Activated B cell treated with CpG ODN at 0.5 μM for 24 hours (primary cell): ENCODE measurements at regions not wholly inside any gene's neighbourhood (a gene's known extent, or its start where the extent isn't known, plus 50 kb on each side); places are given as distances from the start of the nearest gene placed in this dataset.

ENCODE experiments used
- ATAC-seq: fragments of 200-7000 bp; cut with Tn5 transposase; one replicate; pipeline ENCODE4 v1.10.0; 2021; ENCODE audit warnings: low read depth, mild to moderate bottlenecking, moderate library complexity
- CTCF ChIA-PET: fragments of 350-600 bp; sonication (Branson Sonifier 250); formaldehyde crosslinking; loops from one replicate; lab custom pipeline; 2021; ENCODE audit warnings: antibody characterized with exemption; lab: Charles Lee
- POLR2A ChIA-PET: fragments of 350-600 bp; sonication (Branson Sonifier 250); formaldehyde crosslinking; loops from one replicate; lab custom pipeline; 2021; ENCODE audit warnings: antibody characterized with exemption; lab: Charles Lee
- DNase-seq: peaks from one replicate; pipeline ENCODE4 v3.0.0; 2022
- H3K27ac Mint-ChIP-seq: one replicate; pipeline ENCODE4 v1.8.0; 2020; ENCODE audit warnings: mixed read lengths
- H3K27me3 Mint-ChIP-seq: one replicate; pipeline ENCODE4 v1.8.0; 2021; ENCODE audit warnings: mixed read lengths
- H3K36me3 Mint-ChIP-seq: one replicate; pipeline ENCODE4 v1.8.0; 2021; ENCODE audit warnings: low read depth, mixed read lengths
- H3K4me1 Mint-ChIP-seq: one replicate; pipeline ENCODE4 v1.8.0; 2021; ENCODE audit warnings: mixed read lengths
- H3K4me3 Mint-ChIP-seq: one replicate; pipeline ENCODE4 v1.8.0; 2020; ENCODE audit warnings: mild to moderate bottlenecking, mixed read lengths
- H3K9me3 Mint-ChIP-seq: one replicate; pipeline ENCODE4 v1.8.0; 2020; ENCODE audit warnings: mixed read lengths
- CTCF ChIP-seq: fragments of 200-600 bp; IDR thresholded peaks from one replicate; pipeline ENCODE4 v1.8.0; 2022; ENCODE audit warnings: antibody characterized with exemption, mild to moderate bottlenecking
- intact Hi-C: fragments of 100-400 bp; cut with micrococcal nuclease; formaldehyde crosslinking; loops from one replicate; pipeline ENCODE4 v1.15.1; 2024

GRCh38 chr1:118429856-118430255, 244.8 kb upstream of the SPAG17 start:
- intact Hi-C loops, result no loop called here
- Mint-ChIP-seq H3K4me1 (no peaks in the 10 kb centered on the region), H3K4me3 (no peak overlapping the region), H3K9me3 (peaks cover 2% of the 10 kb centered on the region), H3K36me3 (no peaks in the 10 kb centered on the region), H3K27me3 (no peaks in the 10 kb centered on the region), H3K27ac (no peak overlapping the region)
- DNase-seq, result no peak
- CTCF ChIA-PET, result no interaction called here
- POLR2A ChIA-PET, result interaction anchor here (0.6 kb wide), 1 partner anchor 71 kb away, joined by 3 read pairs; no protein-coding TSS in a partner anchor
- ATAC-seq, result no peak
- no peak for TF ChIP-seq CTCF

GRCh38 chr1:118421868-118422350, 236.9 kb upstream of the SPAG17 start:
- ChIA-PET POLR2A (no interaction called here), CTCF (no interaction called here)
- no peak for ATAC-seq
- no peaks in the 10 kb centered on the region for H3K9me3 Mint-ChIP-seq
- H3K36me3 Mint-ChIP-seq, result no peaks in the 10 kb centered on the region
- no peak overlapping the region for H3K27ac Mint-ChIP-seq
- no peak overlapping the region for H3K4me3 Mint-ChIP-seq
- intact Hi-C loops, result no loop called here
- no peak for DNase-seq
- H3K27me3 Mint-ChIP-seq, result no peaks in the 10 kb centered on the region
- H3K4me1 Mint-ChIP-seq, result no peaks in the 10 kb centered on the region
- no peak for TF ChIP-seq CTCF

DNA sequence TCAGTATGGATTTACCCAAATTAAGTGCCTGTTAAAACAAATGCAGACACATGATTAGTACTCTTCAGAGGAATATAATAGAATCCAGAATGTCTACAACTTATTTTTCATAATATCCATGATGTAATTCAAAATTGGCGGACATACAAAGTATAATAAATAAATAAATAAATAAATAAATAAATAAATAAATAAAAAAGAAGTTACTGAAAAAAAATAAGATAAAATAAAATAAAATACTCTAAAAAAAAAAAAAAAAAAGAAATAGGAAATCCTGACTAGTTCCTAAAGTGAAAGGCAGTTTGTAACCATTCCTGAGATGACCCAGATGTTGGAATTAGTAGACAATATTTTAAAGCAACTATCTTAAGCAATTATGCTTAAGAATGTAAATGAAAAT, 219.0 kb upstream of the SPAG17 start:
- Mint-ChIP-seq H3K36me3 (no peaks in the 10 kb centered on the region), H3K27ac (no peak overlapping the region), H3K4me3 (no peak overlapping the region), H3K9me3 (peaks cover 8% of the 10 kb centered on the region), H3K27me3 (no peaks in the 10 kb centered on the region), H3K4me1 (no peaks in the 10 kb centered on the region)
- ATAC-seq (no peak), DNase-seq (no peak)
- CTCF ChIA-PET, result no interaction called here
- POLR2A ChIA-PET, result no interaction called here
- no peak for TF ChIP-seq CTCF
- intact Hi-C loops, result no loop called here

DNA sequence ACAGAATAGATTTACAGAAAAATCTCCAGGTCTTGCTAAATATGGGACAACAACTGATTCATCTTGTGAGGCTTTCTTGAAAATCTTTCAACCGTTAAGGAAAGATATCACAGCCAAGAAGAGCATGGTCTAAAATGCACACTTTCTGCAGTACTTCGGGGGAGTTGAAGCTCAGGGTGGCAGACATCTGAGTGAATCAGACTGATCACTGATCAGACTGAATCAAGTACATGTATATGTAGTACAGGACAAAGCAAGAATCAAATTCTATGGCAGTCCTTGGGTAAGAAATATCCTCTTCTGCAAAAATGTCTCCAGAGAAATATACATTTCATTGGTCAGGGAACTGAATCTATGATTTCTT, 212.4 kb upstream of the SPAG17 start:
- DNase-seq (no peak), ATAC-seq (no peak)
- ChIA-PET CTCF (no interaction called here), POLR2A (no interaction called here)
- TF ChIP-seq CTCF, result no peak
- Mint-ChIP-seq H3K9me3 (no peaks in the 10 kb centered on the region), H3K4me1 (no peaks in the 10 kb centered on the region), H3K27ac (no peak overlapping the region), H3K36me3 (no peaks in the 10 kb centered on the region), H3K27me3 (no peaks in the 10 kb centered on the region), H3K4me3 (no peak overlapping the region)
- intact Hi-C loops, result no loop called here

DNA sequence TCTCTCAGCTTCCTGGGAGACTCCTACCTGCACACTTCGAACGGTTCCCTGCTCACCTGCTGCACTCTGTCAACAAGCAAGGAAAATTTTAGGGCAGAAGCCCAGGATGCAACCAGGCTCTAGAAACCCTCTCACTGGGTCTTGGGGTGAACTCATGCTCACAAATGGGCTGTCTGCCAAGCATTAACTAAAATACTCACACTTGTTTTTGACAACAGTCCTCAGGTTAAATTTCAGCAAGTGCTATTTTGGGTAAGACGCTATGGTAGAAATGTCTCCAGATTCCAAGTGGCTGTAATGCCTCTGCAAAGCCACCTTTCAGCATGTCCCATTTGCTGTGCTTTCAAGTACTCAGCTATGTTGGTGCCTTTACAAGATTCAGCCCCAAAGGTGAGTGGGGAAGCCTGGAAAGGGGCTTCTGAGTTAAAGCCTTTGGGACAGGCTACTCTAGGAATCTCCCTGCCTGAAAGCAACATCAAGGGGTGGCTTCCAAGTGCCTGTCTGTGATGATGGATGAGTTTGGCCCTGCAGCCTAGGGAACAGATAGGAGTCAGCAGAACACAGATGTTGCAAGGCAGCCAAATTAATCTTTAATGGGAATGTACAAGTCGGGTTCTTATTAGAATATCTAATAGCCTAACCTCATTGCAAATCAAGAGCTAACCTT, 211.9 kb upstream of the SPAG17 start:
- ChIA-PET POLR2A (no interaction called here), CTCF (no interaction called here)
- H3K4me3 Mint-ChIP-seq, result no peak overlapping the region
- intact Hi-C loops, result no loop called here
- no peak for ATAC-seq
- H3K4me1 Mint-ChIP-seq, result no peaks in the 10 kb centered on the region
- DNase-seq, result no peak
- no peaks in the 10 kb centered on the region for H3K27me3 Mint-ChIP-seq
- no peak overlapping the region for H3K27ac Mint-ChIP-seq
- H3K9me3 Mint-ChIP-seq, result no peaks in the 10 kb centered on the region
- no peak for TF ChIP-seq CTCF
- H3K36me3 Mint-ChIP-seq, result no peaks in the 10 kb centered on the region
